ENCODE measurements at regions not wholly inside any gene's neighbourhood (a gene's known extent, or its start where the extent isn't known, plus 50 kb on each side); places are given as distances from the start of the nearest gene placed in this dataset.

DNA sequence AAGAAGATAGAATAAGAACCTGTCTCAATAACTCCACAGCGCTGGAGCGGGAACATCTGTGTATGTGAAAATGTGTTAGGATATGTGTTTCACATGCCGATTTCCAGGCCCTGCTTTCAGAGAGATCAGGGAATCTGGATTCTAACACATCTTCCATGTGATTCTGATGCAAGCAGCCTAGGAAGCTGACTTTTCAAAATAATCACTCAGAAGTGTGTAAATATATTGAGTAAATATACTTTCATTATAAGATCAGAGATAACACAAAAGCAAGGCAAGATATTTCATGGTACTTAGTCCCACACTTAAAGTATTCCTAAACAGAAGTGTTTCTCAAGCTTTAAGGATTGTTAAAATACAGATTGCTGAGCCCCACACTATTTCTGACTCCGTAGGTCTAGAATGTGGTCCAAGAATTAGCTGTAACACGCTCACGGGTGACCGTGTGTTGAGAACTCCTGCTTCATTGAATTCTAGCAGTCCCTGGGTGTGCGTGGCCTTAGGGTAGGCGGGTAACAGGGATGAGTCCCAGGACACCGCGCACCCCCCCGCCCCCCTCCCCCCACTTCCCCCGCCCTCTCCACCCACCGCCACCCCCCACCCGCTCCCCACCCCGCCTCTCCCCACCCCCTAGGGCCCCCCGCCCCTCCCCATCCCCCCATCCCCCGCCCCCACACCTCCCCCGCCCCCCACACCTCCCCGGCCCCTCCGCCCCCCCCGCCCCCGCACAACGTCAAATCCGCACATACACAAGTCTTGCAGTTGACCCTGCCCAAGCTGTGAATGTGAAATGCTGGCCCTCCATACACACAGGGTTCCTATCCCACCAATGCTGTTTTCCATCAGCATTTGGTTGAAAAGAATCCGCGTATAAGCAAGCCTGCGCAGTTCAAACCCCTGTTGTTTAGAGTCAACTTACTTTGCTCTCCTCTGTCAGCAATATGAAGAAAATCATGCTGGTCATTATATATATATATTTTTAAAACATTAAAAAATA lies 94.2 kb upstream of the SLC39A10 start:
- H2BK15ac ChIP-seq (ENCODE audit: low read length), result no peak overlapping the region
- 88% methylated on average over 15 of the region's 28 CpGs; no CpG with 5 or more reads in 1 of the 2 experiments for WGBS, 2 experiments (ENCODE audit: extremely low coverage in 1 of 2, insufficient coverage in 1 of 2, insufficient read length in 1 of 2, insufficient replicate concordance in 2 of 2, low coverage in 1 of 2, low lambda C conversion rate in 2 of 2, missing lambda C conversion rate in 1 of 2)
- H3K4me3 ChIP-seq (ENCODE audit: extremely low read depth in 1 of 4, insufficient read depth in 2 of 4, low read depth in 3 of 4, low read length in 4 of 4), result no peak overlapping the region
- no peaks in the 10 kb centered on the region for H3K23me2 ChIP-seq (ENCODE audit: low read depth, low read length)
- no peak overlapping the region for H2AFZ ChIP-seq (ENCODE audit: low read length)
- H3K18ac ChIP-seq (ENCODE audit: extremely low read depth, low read length), result no peak overlapping the region
- no peaks in the 10 kb centered on the region for H3K36me3 ChIP-seq (ENCODE audit: control insufficient read depth in 2 of 4, insufficient read depth in 4 of 4, low read length in 3 of 4)
- no peaks in the 10 kb centered on the region for H3K79me2 ChIP-seq (ENCODE audit: control insufficient read depth in 1 of 2, insufficient read depth in 2 of 2, low read length in 2 of 2)
- no peak overlapping the region for H2BK12ac ChIP-seq (ENCODE audit: low read depth, low read length)
- H3K27ac ChIP-seq (ENCODE audit: low read depth, low read length), result no peak overlapping the region
- no peak overlapping the region for H4K5ac ChIP-seq (ENCODE audit: insufficient read length, low read depth, low read length)
- H2AK5ac ChIP-seq (ENCODE audit: low read depth, low read length), result no peak overlapping the region
- H3K9ac ChIP-seq (replicated peaks in 1 of 4; ENCODE audit: extremely low read depth in 1 of 4, low read depth in 3 of 4, low read length in 3 of 4), result no peak overlapping the region
- no peak overlapping the region for H2BK5ac ChIP-seq (ENCODE audit: low read depth, low read length)
- H3K56ac ChIP-seq (replicated peaks; ENCODE audit: insufficient read length, low read depth, low read length), result no peak overlapping the region
- ChIA-PET CTCF (ENCODE audit: partially characterized antibody) (interaction anchor here (0.6 to 1.6 kb wide), 2 partner anchors 14 to 43 kb away, joined by 3 read pairs; no protein-coding TSS in a partner anchor), POLR2A (ENCODE audit: partially characterized antibody) (no interaction called here)
- FAIRE-seq (no peak), DNase-seq (ENCODE audit: low read depth in 1 of 2, low spot score in 2 of 2) (no peak)
- no peaks in the 10 kb centered on the region; a peak in 1 of 4 replicates for H3K9me3 ChIP-seq (ENCODE audit: insufficient read depth in 2 of 2, low read depth in 1 of 2, low read length in 1 of 2)
- H3K23ac ChIP-seq (ENCODE audit: insufficient read length), result no peak overlapping the region
- H3K79me1 ChIP-seq (ENCODE audit: low read depth, low read length), result no peaks in the 10 kb centered on the region
- no peak overlapping the region for H3K4me2 ChIP-seq (ENCODE audit: insufficient read depth in 1 of 2, low read depth in 2 of 2, low read length in 2 of 2)
- no peak overlapping the region for H4K91ac ChIP-seq (replicated peaks; ENCODE audit: insufficient read length, low read length)
- H3K4me1 ChIP-seq (replicated peaks in 1 of 4; ENCODE audit: control insufficient read depth in 3 of 4, insufficient read depth in 4 of 4, low read length in 3 of 4), result peaks cover 0 to 6% (median under 1%) of the 10 kb centered on the region in 4 experiments; a peak in 3 of 7 replicates
- H4K20me1 ChIP-seq (replicated peaks in 1 of 2; ENCODE audit: control insufficient read depth in 1 of 2, insufficient read depth in 2 of 2, low read length in 2 of 2), result no peaks in the 10 kb centered on the region
- no peak overlapping the region for H2BK20ac ChIP-seq (ENCODE audit: low read length)
- H3K27me3 ChIP-seq (replicated peaks in 1 of 4; ENCODE audit: control insufficient read depth in 3 of 4, extremely low read depth in 1 of 4, insufficient read depth in 3 of 4, low read length in 3 of 4), result peaks cover 0 to 1% (median 0%) of the 10 kb centered on the region in 4 experiments; a peak in 1 of 7 replicates
- no peak overlapping the region for H3K4ac ChIP-seq (replicated peaks; ENCODE audit: insufficient read length, low read depth, low read length)
- no peak overlapping the region for H2BK120ac ChIP-seq (replicated peaks; ENCODE audit: low read depth, low read length)
- no peak overlapping the region for H4K8ac ChIP-seq (ENCODE audit: extremely low read depth, insufficient read depth, low read length)
- no peak overlapping the region for H3K14ac ChIP-seq (ENCODE audit: insufficient read length)
- TF ChIP-seq TCF12 (IDR thresholded peaks at IDR 0.05; ENCODE audit: low read depth, low read length), result no peak
- TF ChIP-seq SIN3A (conservative IDR thresholded peaks at IDR 0.05 in 1 of 2, IDR thresholded peaks at IDR 0.05 in 1 of 2; ENCODE audit: low read depth in 1 of 2, low read length in 2 of 2), result no peak
- TF ChIP-seq NANOG (IDR thresholded peaks at IDR 0.05; ENCODE audit: insufficient read depth, low read depth, low read length, poor library complexity, severe bottlenecking), result no peak
- no peak for TF ChIP-seq KDM5A (IDR thresholded peaks at IDR 0.05; ENCODE audit: low read length)
- TF ChIP-seq BCL11A (IDR thresholded peaks at IDR 0.05; ENCODE audit: low read depth in 2 of 2, low read length in 2 of 2), result no peak
- no peak for TF ChIP-seq CBX5 (IDR thresholded peaks at IDR 0.05; ENCODE audit: low read depth, low read length)
- TF ChIP-seq GABPA (IDR thresholded peaks at IDR 0.05; ENCODE audit: borderline replicate concordance, insufficient read depth, low read length), result no peak
- no peak for TF ChIP-seq GTF2F1 (IDR thresholded peaks at IDR 0.05; ENCODE audit: borderline replicate concordance, low read depth, low read length)
- TF ChIP-seq SP2 (IDR thresholded peaks at IDR 0.05; ENCODE audit: low read length), result no peak
- TF ChIP-seq YY1 (IDR thresholded peaks at IDR 0.05; ENCODE audit: low read depth, low read length), result no peak
- no peak for TF ChIP-seq TEAD4 (IDR thresholded peaks at IDR 0.05; ENCODE audit: low read depth, low read length)
